Nephron (organoid): ENCODE measurements at regions not wholly inside any gene's neighbourhood (a gene's known extent, or its start where the extent isn't known, plus 50 kb on each side); places are given as distances from the start of the nearest gene placed in this dataset.

Source experiments
- H3K27ac Mint-ChIP-seq, 3 experiments: 2 replicates each; pipeline ENCODE4 v1.8.0; 2020; ENCODE audit warnings: mixed read lengths in 3 of 3, mild to moderate bottlenecking in 2 of 3, moderate library complexity in 1 of 3
- H3K27me3 Mint-ChIP-seq: 2 replicates; pipeline ENCODE4 v1.8.0; 2021; ENCODE audit warnings: low read depth, mild to moderate bottlenecking, moderate library complexity, mixed read lengths
- H3K36me3 Mint-ChIP-seq: 2 replicates; pipeline ENCODE4 v1.8.0; 2020; ENCODE audit warnings: low read depth, mixed read lengths
- H3K4me1 Mint-ChIP-seq: 2 replicates; pipeline ENCODE4 v1.8.0; 2020; ENCODE audit warnings: mixed read lengths
- H3K4me3 Mint-ChIP-seq, 3 experiments: 2 replicates each; pipeline ENCODE4 v1.8.0; 2020; ENCODE audit warnings: mild to moderate bottlenecking in 3 of 3, mixed read lengths in 3 of 3, moderate library complexity in 2 of 3
- H3K9me3 Mint-ChIP-seq: 2 replicates; pipeline ENCODE4 v1.8.0; 2020; ENCODE audit warnings: mixed read lengths
- CTCF ChIP-seq, 3 experiments: fragments of 200-600 bp; sonication (generic); IDR thresholded peaks; one replicate each; pipeline ENCODE4 v1.5.0; 2021; ENCODE audit warnings: antibody characterized with exemption in 3 of 3; ENCODE audit not compliant: unreplicated experiment in 3 of 3

- TF ChIP-seq CTCF (IDR thresholded peaks at IDR 0.05; ENCODE audit: unreplicated experiment in 3 of 3), result no peak
- Mint-ChIP-seq H3K4me1 (no peaks in the 10 kb centered on the region), H3K36me3 (no peaks in the 10 kb centered on the region), H3K4me3 (no peak overlapping the region), H3K9me3 (peaks cover 3% of the 10 kb centered on the region), H3K27me3 (peaks cover 4% of the 10 kb centered on the region), H3K27ac (no peak overlapping the region)
Observed at GRCh38 chr3:73915886-73916285, 291.1 kb upstream of the PDZRN3 start.

DNA sequence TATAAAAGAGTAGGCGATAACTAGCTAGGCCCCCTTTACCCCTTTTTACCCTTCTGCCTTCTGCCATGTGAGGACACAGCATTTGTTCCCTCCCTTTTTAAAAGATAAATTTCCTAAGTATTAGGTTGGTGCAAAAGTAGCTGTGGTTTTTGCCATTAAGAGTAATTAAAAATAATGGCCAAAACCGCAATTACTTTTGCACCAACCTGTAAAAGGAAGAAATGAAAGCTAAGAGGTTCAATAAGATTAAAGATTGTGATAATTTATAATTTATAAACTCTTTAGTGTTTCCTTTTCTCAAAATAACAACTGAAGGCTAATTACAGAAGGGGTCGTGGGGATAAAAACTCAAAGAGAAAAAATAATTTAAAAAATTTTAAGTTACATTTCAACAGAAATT lies 283.5 kb upstream of the PDZRN3 start:
- Mint-ChIP-seq H3K9me3 (peaks cover 5% of the 10 kb centered on the region), H3K27ac (no peak overlapping the region), H3K4me3 (no peak overlapping the region), H3K27me3 (peaks cover 4% of the 10 kb centered on the region), H3K36me3 (no peaks in the 10 kb centered on the region), H3K4me1 (no peaks in the 10 kb centered on the region)
- TF ChIP-seq CTCF (IDR thresholded peaks at IDR 0.05; ENCODE audit: unreplicated experiment in 3 of 3), result no peak

DNA sequence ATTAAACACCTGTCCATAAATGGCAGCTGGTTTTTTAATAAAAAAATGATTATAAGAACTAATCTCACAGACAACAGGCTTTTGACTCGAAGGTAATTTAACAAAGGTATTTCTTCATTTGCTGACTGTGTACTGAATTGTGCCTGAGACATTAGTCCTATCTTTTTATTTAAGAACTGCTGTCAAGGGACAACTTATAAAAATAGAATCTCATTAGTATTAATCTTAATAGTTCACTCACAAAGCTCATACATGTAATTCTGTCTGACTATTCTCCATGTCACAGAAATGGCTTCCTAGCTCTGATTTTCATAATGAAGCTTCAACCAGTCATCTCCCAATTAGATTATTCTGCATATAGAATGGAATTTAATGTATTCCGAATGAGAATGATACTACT lies 276.9 kb upstream of the PDZRN3 start:
- Mint-ChIP-seq H3K27ac (no peak overlapping the region), H3K4me1 (no peaks in the 10 kb centered on the region), H3K4me3 (no peak overlapping the region), H3K36me3 (no peaks in the 10 kb centered on the region), H3K9me3 (peaks cover 3% of the 10 kb centered on the region), H3K27me3 (no peaks in the 10 kb centered on the region)
- TF ChIP-seq CTCF (IDR thresholded peaks at IDR 0.05; ENCODE audit: unreplicated experiment in 3 of 3), result no peak

DNA sequence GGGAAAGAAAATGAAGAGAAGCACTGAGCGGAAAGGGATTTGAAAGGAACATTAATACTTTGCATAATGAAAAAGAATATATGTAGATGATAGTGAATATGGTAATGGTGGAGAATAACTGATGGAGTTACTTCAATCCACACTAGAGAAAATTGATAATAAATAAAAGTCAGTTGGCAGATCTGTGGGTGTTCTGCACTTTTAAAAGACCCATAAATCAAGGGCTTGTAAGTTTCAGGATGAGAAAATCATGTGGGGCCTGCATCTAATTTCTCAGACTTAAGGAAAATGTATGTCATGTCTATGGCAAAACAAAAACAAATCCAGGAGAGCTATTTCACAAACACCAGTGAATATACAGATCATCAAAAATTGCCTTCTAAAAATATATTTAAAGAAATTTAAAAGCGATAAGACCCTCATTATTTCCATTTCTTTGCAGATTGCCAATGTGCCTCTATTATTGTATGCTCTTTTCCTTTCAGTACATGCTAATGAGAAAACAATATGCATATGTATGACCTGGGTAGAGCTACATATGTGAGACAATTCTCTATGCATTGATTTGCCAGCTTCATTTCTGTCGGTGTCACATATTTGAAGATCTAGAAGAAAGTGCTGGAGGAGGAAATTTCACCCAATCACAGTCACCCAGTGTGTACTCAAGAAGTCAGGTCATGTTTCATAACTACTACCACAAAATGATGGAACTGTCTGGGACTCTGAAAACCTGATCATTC lies 269.9 kb upstream of the PDZRN3 start:
- Mint-ChIP-seq H3K27me3 (no peaks in the 10 kb centered on the region), H3K4me1 (no peaks in the 10 kb centered on the region)
- TF ChIP-seq CTCF (IDR thresholded peaks at IDR 0.05; ENCODE audit: unreplicated experiment in 3 of 3), result no peak

GRCh38 chr3:73893089-73893488 lies 268.3 kb upstream of the PDZRN3 start:
- no peak for TF ChIP-seq CTCF (IDR thresholded peaks at IDR 0.05; ENCODE audit: unreplicated experiment in 3 of 3)
- Mint-ChIP-seq H3K4me1 (peaks cover 2% of the 10 kb centered on the region), H3K27ac (no peak overlapping the region), H3K4me3 (no peak overlapping the region), H3K36me3 (no peaks in the 10 kb centered on the region), H3K9me3 (no peaks in the 10 kb centered on the region), H3K27me3 (no peaks in the 10 kb centered on the region)

More for the DNA sequence above, 269.9 kb upstream of the PDZRN3 start:
- Mint-ChIP-seq H3K4me3 (no peak overlapping the region), H3K27ac (no peak overlapping the region), H3K36me3 (no peaks in the 10 kb centered on the region), H3K9me3 (no peaks in the 10 kb centered on the region)

GRCh38 chr3:73885862-73886261 lies 261.1 kb upstream of the PDZRN3 start:
- peaks cover 16% of the 10 kb centered on the region for H3K4me1 Mint-ChIP-seq
- no peak for TF ChIP-seq CTCF (IDR thresholded peaks at IDR 0.05; ENCODE audit: unreplicated experiment in 3 of 3)

More at GRCh38 chr3:73885862-73886261, 261.1 kb upstream of the PDZRN3 start:
- H3K36me3 Mint-ChIP-seq, result no peaks in the 10 kb centered on the region
- no peaks in the 10 kb centered on the region for H3K9me3 Mint-ChIP-seq
- no peak overlapping the region for H3K27ac Mint-ChIP-seq
- no peak overlapping the region for H3K4me3 Mint-ChIP-seq
- no peaks in the 10 kb centered on the region for H3K27me3 Mint-ChIP-seq
